ENCODE measurements at regions not wholly inside any gene's neighbourhood (a gene's known extent, or its start where the extent isn't known, plus 50 kb on each side); places are given as distances from the start of the nearest gene placed in this dataset.

- TF ChIP-seq CTCF (IDR thresholded peaks at IDR 0.05; ENCODE audit: low read depth, low read length) (no peak), EZH2phosphoT487 (IDR thresholded peaks at IDR 0.05; ENCODE audit: low read depth) (no peak)
These were observed 1740.9 kb downstream of the EFNA5 start for GRCh38 chr5:105929858-105930257.
